A549 (cell line): ENCODE measurements at regions not wholly inside any gene's neighbourhood (a gene's known extent, or its start where the extent isn't known, plus 50 kb on each side); places are given as distances from the start of the nearest gene placed in this dataset.

Source experiments
- TF ChIP-seq, protein P1 (sequence below): fragments of 250-450 bp; sonication (Bioruptor Pico); IDR thresholded peaks from 2 replicates; pipeline ENCODE4 v1.5.0; 2020; ENCODE audit warnings: low read depth, mild to moderate bottlenecking, moderate library complexity

DNA sequence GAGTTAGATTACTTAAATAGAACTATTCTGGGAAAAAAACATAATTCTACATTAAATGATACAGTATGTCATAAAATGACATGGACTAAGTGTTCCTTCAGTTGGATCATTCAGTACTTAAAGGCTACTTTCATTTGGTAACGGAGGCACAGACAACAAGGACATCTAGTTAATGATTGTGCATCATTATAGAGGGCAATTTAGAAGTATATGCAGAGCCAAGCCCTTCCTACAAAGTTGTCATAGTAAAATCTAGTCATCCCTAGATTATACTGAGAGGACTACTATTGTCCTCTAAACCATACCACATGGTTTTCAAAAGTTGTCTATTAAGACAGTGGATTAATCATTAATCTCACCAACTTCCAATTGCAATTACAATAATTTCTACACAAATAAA is 53.9 kb upstream of the STXBP5 start (continued):
- TF ChIP-seq, protein P1, sequence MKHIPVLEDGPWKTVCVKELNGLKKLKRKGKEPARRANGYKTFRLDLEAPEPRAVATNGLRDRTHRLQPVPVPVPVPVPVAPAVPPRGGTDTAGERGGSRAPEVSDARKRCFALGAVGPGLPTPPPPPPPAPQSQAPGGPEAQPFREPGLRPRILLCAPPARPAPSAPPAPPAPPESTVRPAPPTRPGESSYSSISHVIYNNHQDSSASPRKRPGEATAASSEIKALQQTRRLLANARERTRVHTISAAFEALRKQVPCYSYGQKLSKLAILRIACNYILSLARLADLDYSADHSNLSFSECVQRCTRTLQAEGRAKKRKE (CRISPR knock-in tag) = no peak
